ENCODE measurements at regions not wholly inside any gene's neighbourhood (a gene's known extent, or its start where the extent isn't known, plus 50 kb on each side); places are given as distances from the start of the nearest gene placed in this dataset.

DNA sequence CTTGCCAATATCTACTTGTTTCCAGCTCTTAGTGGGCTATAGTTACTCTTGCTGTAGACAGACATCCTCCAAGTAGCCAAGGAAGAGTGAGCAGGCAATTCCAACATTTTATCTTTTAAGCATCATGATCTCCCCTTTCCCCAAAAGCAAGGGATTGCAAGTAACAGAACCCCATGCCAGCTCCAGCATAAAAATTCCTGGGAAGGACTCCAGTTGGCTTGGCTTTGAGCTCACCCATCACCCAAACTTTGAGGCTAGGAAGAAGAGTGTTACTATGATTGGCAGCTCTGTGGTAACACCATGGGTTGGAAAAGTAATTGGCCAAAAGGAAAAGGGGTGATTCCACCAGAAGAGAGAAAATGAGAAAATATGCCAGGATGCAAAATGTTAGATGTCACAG, 1086.4 kb upstream of the RBFOX1 start:
- no peak for TF ChIP-seq POLR2A (IDR thresholded peaks at IDR 0.05)
- TF ChIP-seq, protein P1, sequence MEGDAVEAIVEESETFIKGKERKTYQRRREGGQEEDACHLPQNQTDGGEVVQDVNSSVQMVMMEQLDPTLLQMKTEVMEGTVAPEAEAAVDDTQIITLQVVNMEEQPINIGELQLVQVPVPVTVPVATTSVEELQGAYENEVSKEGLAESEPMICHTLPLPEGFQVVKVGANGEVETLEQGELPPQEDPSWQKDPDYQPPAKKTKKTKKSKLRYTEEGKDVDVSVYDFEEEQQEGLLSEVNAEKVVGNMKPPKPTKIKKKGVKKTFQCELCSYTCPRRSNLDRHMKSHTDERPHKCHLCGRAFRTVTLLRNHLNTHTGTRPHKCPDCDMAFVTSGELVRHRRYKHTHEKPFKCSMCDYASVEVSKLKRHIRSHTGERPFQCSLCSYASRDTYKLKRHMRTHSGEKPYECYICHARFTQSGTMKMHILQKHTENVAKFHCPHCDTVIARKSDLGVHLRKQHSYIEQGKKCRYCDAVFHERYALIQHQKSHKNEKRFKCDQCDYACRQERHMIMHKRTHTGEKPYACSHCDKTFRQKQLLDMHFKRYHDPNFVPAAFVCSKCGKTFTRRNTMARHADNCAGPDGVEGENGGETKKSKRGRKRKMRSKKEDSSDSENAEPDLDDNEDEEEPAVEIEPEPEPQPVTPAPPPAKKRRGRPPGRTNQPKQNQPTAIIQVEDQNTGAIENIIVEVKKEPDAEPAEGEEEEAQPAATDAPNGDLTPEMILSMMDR (IDR thresholded peaks at IDR 0.05 in 8 of 11, conservative IDR thresholded peaks at IDR 0.05 in 3 of 11) = no peak
